Nephron progenitor cell (in vitro differentiated cells): ENCODE measurements at regions not wholly inside any gene's neighbourhood (a gene's known extent, or its start where the extent isn't known, plus 50 kb on each side); places are given as distances from the start of the nearest gene placed in this dataset.

Experiments used
- DNase-seq: peaks from one replicate; pipeline ENCODE4 v3.0.0; 2021
- H3K27ac Mint-ChIP-seq: 2 replicates; pipeline ENCODE4 v1.8.0; 2021; ENCODE audit warnings: mild to moderate bottlenecking, moderate library complexity, mixed read lengths
- H3K27me3 Mint-ChIP-seq: 2 replicates; pipeline ENCODE4 v1.8.0; 2021; ENCODE audit warnings: mild to moderate bottlenecking, low read depth, mixed read lengths; ENCODE audit not compliant: poor library complexity
- H3K36me3 Mint-ChIP-seq: 2 replicates; pipeline ENCODE4 v1.8.0; 2021; ENCODE audit warnings: low read depth, mixed read lengths
- H3K4me1 Mint-ChIP-seq: 2 replicates; pipeline ENCODE4 v1.8.0; 2021; ENCODE audit warnings: mixed read lengths
- H3K4me3 Mint-ChIP-seq: 2 replicates; pipeline ENCODE4 v1.8.0; 2021; ENCODE audit warnings: mild to moderate bottlenecking, moderate library complexity, mixed read lengths
- H3K9me3 Mint-ChIP-seq: 2 replicates; pipeline ENCODE4 v1.8.0; 2021; ENCODE audit warnings: mild to moderate bottlenecking, moderate library complexity, mixed read lengths
- CTCF ChIP-seq: fragments of 200-600 bp; sonication (generic); IDR thresholded peaks from 2 replicates; pipeline ENCODE4 v1.5.0; 2021; ENCODE audit warnings: antibody characterized with exemption

GRCh38 chr18:10013621-10014543 lies 100.1 kb downstream of the VAPA start:
- TF ChIP-seq CTCF = no peak
- H3K9me3 Mint-ChIP-seq = no peaks in the 10 kb centered on the region
- peaks cover 8% of the 10 kb centered on the region for H3K27me3 Mint-ChIP-seq
- H3K36me3 Mint-ChIP-seq = no peaks in the 10 kb centered on the region
- no peak overlapping the region for H3K27ac Mint-ChIP-seq
- H3K4me3 Mint-ChIP-seq = no peak overlapping the region
- H3K4me1 Mint-ChIP-seq = peaks cover 50% of the 10 kb centered on the region
- DNase-seq = no peak

- peaks cover 36% of the 10 kb centered on the region for H3K4me1 Mint-ChIP-seq
- no peaks in the 10 kb centered on the region for H3K9me3 Mint-ChIP-seq
- TF ChIP-seq CTCF = no peak
- no peak overlapping the region for H3K27ac Mint-ChIP-seq
- H3K27me3 Mint-ChIP-seq = peaks cover 8% of the 10 kb centered on the region
- no peaks in the 10 kb centered on the region for H3K36me3 Mint-ChIP-seq
- no peak overlapping the region for H3K4me3 Mint-ChIP-seq
- no peak for DNase-seq
Measured at GRCh38 chr18:10015288-10015701, 101.5 kb downstream of the VAPA start.

- Mint-ChIP-seq H3K4me1 (peaks cover 27% of the 10 kb centered on the region), H3K36me3 (no peaks in the 10 kb centered on the region), H3K4me3 (no peak overlapping the region), H3K27ac (no peak overlapping the region), H3K9me3 (no peaks in the 10 kb centered on the region), H3K27me3 (peaks cover 8% of the 10 kb centered on the region)
- no peak for TF ChIP-seq CTCF
- no peak for DNase-seq
Measured at GRCh38 chr18:10015941-10016819, 102.4 kb downstream of the VAPA start.

GRCh38 chr18:10017043-10017442 lies 103.2 kb downstream of the VAPA start:
- H3K27ac Mint-ChIP-seq = no peak overlapping the region
- H3K4me1 Mint-ChIP-seq = peaks cover 27% of the 10 kb centered on the region
- no peaks in the 10 kb centered on the region for H3K36me3 Mint-ChIP-seq
- DNase-seq = no peak
- TF ChIP-seq CTCF = no peak
- H3K4me3 Mint-ChIP-seq = no peak overlapping the region
- H3K27me3 Mint-ChIP-seq = peaks cover 8% of the 10 kb centered on the region
- peaks cover under 1% of the 10 kb centered on the region for H3K9me3 Mint-ChIP-seq

- DNase-seq = no peak
- peaks cover 28% of the 10 kb centered on the region for H3K4me1 Mint-ChIP-seq
- no peak overlapping the region for H3K4me3 Mint-ChIP-seq
- H3K27ac Mint-ChIP-seq = no peak overlapping the region
- peaks cover 5% of the 10 kb centered on the region for H3K27me3 Mint-ChIP-seq
- H3K9me3 Mint-ChIP-seq = peaks cover 5% of the 10 kb centered on the region
- no peak for TF ChIP-seq CTCF
- no peaks in the 10 kb centered on the region for H3K36me3 Mint-ChIP-seq
Measured at GRCh38 chr18:10018289-10018688, 104.5 kb downstream of the VAPA start.
